ENCODE measurements at regions not wholly inside any gene's neighbourhood (a gene's known extent, or its start where the extent isn't known, plus 50 kb on each side); places are given as distances from the start of the nearest gene placed in this dataset.

GRCh38 chr15:94691169-94691568 is 459.8 kb downstream of the MCTP2 start:
- DNase-seq: no peak

GRCh38 chr15:94692710-94693109 is 461.3 kb downstream of the MCTP2 start:
- DNase-seq: no peak

GRCh38 chr15:94700211-94700610 is 468.9 kb downstream of the MCTP2 start:
- no peak for DNase-seq

GRCh38 chr15:94701281-94701985 is 470.1 kb downstream of the MCTP2 start:
- no peak for DNase-seq

- no peak for DNase-seq
Observed at GRCh38 chr15:94703596-94703995, 472.2 kb downstream of the MCTP2 start.

- DNase-seq: no peak
Observed at GRCh38 chr15:94704421-94704820, 473.1 kb downstream of the MCTP2 start.

- DNase-seq: no peak
Observed at GRCh38 chr15:94704946-94705345, 473.6 kb downstream of the MCTP2 start.

- no peak for DNase-seq
Observed at GRCh38 chr15:94709319-94709718, 478.0 kb downstream of the MCTP2 start.

- DNase-seq: no peak
Observed at GRCh38 chr15:94722024-94722636, 490.8 kb downstream of the MCTP2 start.

- no peak for DNase-seq
Observed at GRCh38 chr15:94723801-94724200, 492.4 kb downstream of the MCTP2 start.

GRCh38 chr15:94731286-94731685 is 499.9 kb downstream of the MCTP2 start:
- DNase-seq: no peak

- no peak for DNase-seq
Observed at GRCh38 chr15:94734460-94734859, 503.1 kb downstream of the MCTP2 start.

- DNase-seq: no peak
Observed at GRCh38 chr15:94736236-94736635, 504.9 kb downstream of the MCTP2 start.

- no peak for DNase-seq
Observed at GRCh38 chr15:94739639-94740038, 508.3 kb downstream of the MCTP2 start.

GRCh38 chr15:94740469-94740868 is 509.1 kb downstream of the MCTP2 start:
- DNase-seq: no peak

GRCh38 chr15:94743668-94744067 is 512.3 kb downstream of the MCTP2 start:
- no peak for DNase-seq

GRCh38 chr15:94744080-94744793 is 512.9 kb downstream of the MCTP2 start:
- DNase-seq: no peak

GRCh38 chr15:94745371-94745770 is 514.0 kb downstream of the MCTP2 start:
- DNase-seq: no peak

GRCh38 chr15:94747510-94747909 is 516.1 kb downstream of the MCTP2 start:
- no peak for DNase-seq

- no peak for DNase-seq
Observed at GRCh38 chr15:94749811-94750617, 518.7 kb downstream of the MCTP2 start.

GRCh38 chr15:94760348-94760747 is 529.0 kb downstream of the MCTP2 start:
- no peak for DNase-seq

- no peak for DNase-seq
Observed at GRCh38 chr15:94761574-94761973, 530.2 kb downstream of the MCTP2 start.

GRCh38 chr15:94769089-94769488 is 537.7 kb downstream of the MCTP2 start:
- DNase-seq: no peak
